B cell (primary cell): ENCODE measurements at regions not wholly inside any gene's neighbourhood (a gene's known extent, or its start where the extent isn't known, plus 50 kb on each side); places are given as distances from the start of the nearest gene placed in this dataset.
"Not testable (repeated sequence)": the region's sequence is repeated elsewhere in the genome, so short reads cannot be mapped to it uniquely, and the experiment has no call there.

Experiments used
- CTCF ChIP-seq: fragments of 200-600 bp; IDR thresholded peaks from one replicate; pipeline ENCODE4 v1.8.0; 2022; ENCODE audit warnings: antibody characterized with exemption, mild to moderate bottlenecking
- EZH2 ChIP-seq: IDR thresholded peaks from 2 replicates; pipeline ENCODE4 v1.6.1; 2012; ENCODE audit warnings: borderline replicate concordance, low read depth, mild to moderate bottlenecking, moderate library complexity, low read length; ENCODE audit not compliant: insufficient read depth, poor library complexity, severe bottlenecking

- not testable (repeated sequence) for TF ChIP-seq CTCF, EZH2
Measured at GRCh38 chr9:79439221-79439620, 132.5 kb upstream of the TLE4 start.
